ENCODE measurements at regions not wholly inside any gene's neighbourhood (a gene's known extent, or its start where the extent isn't known, plus 50 kb on each side); places are given as distances from the start of the nearest gene placed in this dataset.

DNA sequence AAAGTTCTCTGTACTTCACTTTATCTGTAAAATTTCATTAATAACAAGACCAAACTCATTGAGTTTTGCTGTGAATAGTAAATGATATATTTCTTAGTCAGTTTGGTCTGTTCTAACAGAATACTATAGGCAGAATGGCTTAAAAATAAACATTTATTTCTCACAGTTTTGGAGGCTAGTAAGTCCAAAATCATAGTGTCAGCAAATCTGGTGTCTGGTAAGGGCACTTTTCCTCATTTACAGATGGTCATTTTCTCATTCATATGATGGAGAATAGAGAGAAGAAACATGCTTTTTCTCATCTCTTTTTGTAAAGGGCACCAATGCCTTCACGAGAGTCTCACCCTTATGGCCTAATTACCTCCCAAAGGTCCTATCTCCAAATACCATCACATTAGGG lies 415.1 kb downstream of the FAM133A start:
- TF ChIP-seq, protein P1, sequence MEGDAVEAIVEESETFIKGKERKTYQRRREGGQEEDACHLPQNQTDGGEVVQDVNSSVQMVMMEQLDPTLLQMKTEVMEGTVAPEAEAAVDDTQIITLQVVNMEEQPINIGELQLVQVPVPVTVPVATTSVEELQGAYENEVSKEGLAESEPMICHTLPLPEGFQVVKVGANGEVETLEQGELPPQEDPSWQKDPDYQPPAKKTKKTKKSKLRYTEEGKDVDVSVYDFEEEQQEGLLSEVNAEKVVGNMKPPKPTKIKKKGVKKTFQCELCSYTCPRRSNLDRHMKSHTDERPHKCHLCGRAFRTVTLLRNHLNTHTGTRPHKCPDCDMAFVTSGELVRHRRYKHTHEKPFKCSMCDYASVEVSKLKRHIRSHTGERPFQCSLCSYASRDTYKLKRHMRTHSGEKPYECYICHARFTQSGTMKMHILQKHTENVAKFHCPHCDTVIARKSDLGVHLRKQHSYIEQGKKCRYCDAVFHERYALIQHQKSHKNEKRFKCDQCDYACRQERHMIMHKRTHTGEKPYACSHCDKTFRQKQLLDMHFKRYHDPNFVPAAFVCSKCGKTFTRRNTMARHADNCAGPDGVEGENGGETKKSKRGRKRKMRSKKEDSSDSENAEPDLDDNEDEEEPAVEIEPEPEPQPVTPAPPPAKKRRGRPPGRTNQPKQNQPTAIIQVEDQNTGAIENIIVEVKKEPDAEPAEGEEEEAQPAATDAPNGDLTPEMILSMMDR (IDR thresholded peaks at IDR 0.05; ENCODE audit: insufficient read depth, missing control alignments) = no peak
- FAIRE-seq (no peak), DNase-seq (ENCODE audit: insufficient read length, low spot score) (no peak)

DNA sequence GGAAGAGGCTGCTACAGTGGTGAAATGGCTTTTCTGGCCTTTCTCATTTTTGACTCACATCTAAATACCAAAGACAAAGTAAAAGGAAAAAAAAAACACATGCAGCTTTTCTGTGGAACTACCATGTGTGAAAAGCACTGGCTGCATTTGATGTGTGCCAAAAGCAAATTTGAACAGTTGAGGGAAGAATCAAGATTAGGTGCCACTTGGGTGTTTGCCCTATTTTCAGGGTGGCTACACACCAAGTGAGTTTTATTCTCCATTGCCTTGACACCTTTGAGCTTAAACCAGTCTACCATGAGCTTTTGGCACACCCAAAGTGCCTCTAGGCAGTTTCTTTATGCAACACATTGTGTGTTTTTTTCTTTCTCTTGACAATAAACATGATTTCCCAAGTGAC lies 423.9 kb downstream of the FAM133A start:
- FAIRE-seq (no peak), DNase-seq (ENCODE audit: insufficient read length, low spot score) (no peak)

DNA sequence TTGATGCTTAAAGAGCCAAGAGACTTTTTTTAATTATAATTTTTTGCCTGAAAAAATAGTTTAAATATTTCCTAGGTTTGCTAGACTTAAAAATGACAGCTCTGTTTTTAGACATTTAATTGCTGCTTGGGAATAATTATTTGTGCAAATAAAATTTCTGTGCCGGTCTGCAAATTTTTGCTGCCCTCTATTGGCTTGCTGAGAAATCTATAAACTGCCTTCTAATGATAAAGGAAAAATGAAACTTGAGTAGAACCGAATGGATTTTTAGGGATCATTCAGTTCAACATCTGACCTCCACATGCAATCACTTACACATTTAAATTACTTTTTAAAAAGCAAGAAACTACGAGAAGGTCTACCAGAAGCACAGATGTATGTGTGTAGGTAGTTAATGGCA lies 434.0 kb downstream of the FAM133A start:
- TF ChIP-seq, protein P1 (IDR thresholded peaks at IDR 0.05; ENCODE audit: insufficient read depth, missing control alignments) = peak; percentile 12
- DNase-seq (ENCODE audit: insufficient read length, low spot score) = no peak
- FAIRE-seq = peak; percentile 46

More for the DNA sequence above, 423.9 kb downstream of the FAM133A start:
- TF ChIP-seq, protein P1 (IDR thresholded peaks at IDR 0.05; ENCODE audit: insufficient read depth, missing control alignments) = no peak

DNA sequence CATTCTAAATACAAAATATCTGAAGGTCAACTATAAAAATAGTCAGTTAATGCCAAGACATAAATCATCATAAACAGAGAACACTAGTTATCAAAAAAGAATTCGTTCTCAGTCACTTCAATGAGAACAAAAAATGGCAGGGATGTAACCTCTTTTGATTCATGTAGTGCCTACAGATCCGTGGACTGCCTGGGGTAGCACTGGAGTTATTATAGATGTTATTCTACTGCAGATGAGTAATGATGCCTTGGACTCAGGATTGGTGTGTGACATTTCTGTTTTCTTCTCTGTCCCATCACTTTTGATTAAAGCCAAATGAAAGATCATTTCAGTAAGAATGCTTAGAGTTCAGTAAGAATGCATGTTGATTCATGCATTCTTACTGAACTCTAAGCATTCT lies 440.4 kb downstream of the FAM133A start:
- TF ChIP-seq, protein P1 (IDR thresholded peaks at IDR 0.05; ENCODE audit: insufficient read depth, missing control alignments) = no peak
- FAIRE-seq (no peak), DNase-seq (ENCODE audit: insufficient read length, low spot score) (no peak)

DNA sequence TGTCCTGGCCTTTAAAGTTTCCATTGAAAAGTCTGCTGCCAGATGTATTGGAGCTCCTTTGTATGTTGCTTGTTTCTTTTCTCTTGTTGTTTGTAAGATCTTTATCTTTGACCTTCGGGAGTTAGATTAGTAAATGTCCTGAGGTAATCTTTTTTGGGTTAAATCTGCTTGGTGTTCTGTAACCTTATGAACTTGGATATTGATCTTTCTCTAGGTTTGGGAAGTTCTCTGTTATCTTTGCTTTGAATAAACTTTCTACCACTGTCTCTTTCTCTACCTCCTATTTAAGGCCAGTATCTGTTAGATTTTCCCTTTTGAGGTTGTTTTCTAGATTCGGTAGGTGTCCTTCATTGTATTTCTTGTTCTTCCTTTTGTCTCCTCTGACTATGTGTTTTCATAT lies 447.8 kb downstream of the FAM133A start:
- TF ChIP-seq, protein P1 (IDR thresholded peaks at IDR 0.05; ENCODE audit: insufficient read depth, missing control alignments) = no peak
- DNase-seq (ENCODE audit: insufficient read length, low spot score) (no peak), FAIRE-seq (no peak)

DNA sequence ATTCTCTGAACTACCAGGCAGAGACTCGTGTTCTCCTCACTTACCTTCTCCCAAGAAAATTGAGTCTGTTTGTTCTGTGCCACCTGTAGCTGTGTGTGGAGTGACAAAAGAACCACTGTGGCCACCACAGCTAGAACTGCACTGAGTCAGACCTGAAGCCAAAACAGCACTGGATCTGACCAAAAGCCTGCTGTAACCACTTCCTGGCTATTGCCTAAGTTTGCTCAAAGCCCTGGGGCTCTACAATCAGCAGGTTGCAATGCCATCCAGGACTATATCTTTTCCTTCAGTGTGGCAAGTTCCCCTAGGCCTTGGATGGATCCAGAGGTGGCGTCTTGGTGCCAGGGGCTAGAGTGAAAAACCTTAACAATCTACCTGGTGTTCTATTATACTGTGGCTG lies 449.1 kb downstream of the FAM133A start:
- FAIRE-seq = no peak
- DNase-seq (ENCODE audit: insufficient read length, low spot score) = no peak
- TF ChIP-seq, protein P1 (IDR thresholded peaks at IDR 0.05; ENCODE audit: insufficient read depth, missing control alignments) = no peak

DNA sequence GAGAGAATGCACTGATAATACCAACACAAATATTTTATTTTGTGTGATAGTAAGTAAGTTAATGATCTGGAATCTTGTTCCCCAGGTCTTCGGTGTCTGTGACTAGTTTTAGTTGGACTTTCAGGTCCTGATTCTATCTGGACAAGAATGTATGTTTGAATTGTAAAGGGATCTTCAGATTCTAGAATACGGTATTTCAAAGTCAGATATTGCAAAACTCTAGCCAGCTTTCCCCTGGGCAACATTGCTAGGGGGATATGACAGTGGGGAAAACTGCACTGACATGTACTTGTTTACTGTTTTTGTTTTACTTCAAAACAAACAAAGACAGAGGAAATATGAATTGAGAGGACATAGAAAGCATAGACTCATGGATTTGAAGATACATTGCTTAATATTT lies 489.0 kb downstream of the FAM133A start:
- FAIRE-seq = no peak
- no peak for DNase-seq (ENCODE audit: insufficient read length, low spot score)
- TF ChIP-seq, protein P1 (IDR thresholded peaks at IDR 0.05; ENCODE audit: insufficient read depth, missing control alignments) = no peak
